Mucosa of gallbladder (tissue), 1 donor: ENCODE measurements at regions not wholly inside any gene's neighbourhood (a gene's known extent, or its start where the extent isn't known, plus 50 kb on each side); places are given as distances from the start of the nearest gene placed in this dataset.

Experiments
- DNase-seq: peaks from one replicate; pipeline ENCODE4 v3.0.0-alpha.2; 2020; ENCODE audit warnings: low spot score
- donor health status: DM: no; HTN: no; CAD: no.

- DNase-seq = no peak
Measured at GRCh38 chr3:168461793-168462192, 366.1 kb upstream of the GOLIM4 start.

- DNase-seq = no peak
Measured at GRCh38 chr3:168459226-168459784, 363.6 kb upstream of the GOLIM4 start.

- no peak for DNase-seq
Measured at GRCh38 chr3:168457954-168458539, 362.3 kb upstream of the GOLIM4 start.

- DNase-seq = no peak
Measured at GRCh38 chr3:168455814-168456213, 360.1 kb upstream of the GOLIM4 start.

GRCh38 chr3:168453623-168454022, 357.9 kb upstream of the GOLIM4 start:
- no peak for DNase-seq

GRCh38 chr3:168443965-168444364, 348.2 kb upstream of the GOLIM4 start:
- DNase-seq = no peak

GRCh38 chr3:168442502-168442901, 346.8 kb upstream of the GOLIM4 start:
- DNase-seq = no peak

GRCh38 chr3:168436245-168436724, 340.6 kb upstream of the GOLIM4 start:
- no peak for DNase-seq

- DNase-seq = no peak
Measured at GRCh38 chr3:168431491-168431890, 335.8 kb upstream of the GOLIM4 start.

- no peak for DNase-seq
Measured at GRCh38 chr3:168427835-168428475, 332.2 kb upstream of the GOLIM4 start.

GRCh38 chr3:168427156-168427555, 331.4 kb upstream of the GOLIM4 start:
- DNase-seq = no peak

- no peak for DNase-seq
Measured at GRCh38 chr3:168425936-168426595, 330.3 kb upstream of the GOLIM4 start.

GRCh38 chr3:168424059-168424734, 328.5 kb upstream of the GOLIM4 start:
- no peak for DNase-seq

GRCh38 chr3:168422843-168423242, 327.1 kb upstream of the GOLIM4 start:
- no peak for DNase-seq

- no peak for DNase-seq
Measured at GRCh38 chr3:168419091-168419490, 323.4 kb upstream of the GOLIM4 start.

- DNase-seq = no peak
Measured at GRCh38 chr3:168417016-168417415, 321.3 kb upstream of the GOLIM4 start.

GRCh38 chr3:168416446-168416845, 320.7 kb upstream of the GOLIM4 start:
- DNase-seq = no peak

- no peak for DNase-seq
Measured at GRCh38 chr3:168414149-168414548, 318.4 kb upstream of the GOLIM4 start.

- DNase-seq = no peak
Measured at GRCh38 chr3:168407381-168407780, 311.7 kb upstream of the GOLIM4 start.

GRCh38 chr3:168405288-168405687, 309.6 kb upstream of the GOLIM4 start:
- DNase-seq = no peak

- no peak for DNase-seq
Measured at GRCh38 chr3:168398371-168399025, 302.8 kb upstream of the GOLIM4 start.

GRCh38 chr3:168396861-168397260, 301.1 kb upstream of the GOLIM4 start:
- no peak for DNase-seq
